NCI-H460 (cell line): ENCODE measurements at regions not wholly inside any gene's neighbourhood (a gene's known extent, or its start where the extent isn't known, plus 50 kb on each side); places are given as distances from the start of the nearest gene placed in this dataset.

Experiments used
- DNase-seq: peaks from one replicate; pipeline ENCODE4 v3.0.0-alpha.2; 2016; ENCODE audit warnings: low read depth; ENCODE audit errors: extremely low read depth

DNA sequence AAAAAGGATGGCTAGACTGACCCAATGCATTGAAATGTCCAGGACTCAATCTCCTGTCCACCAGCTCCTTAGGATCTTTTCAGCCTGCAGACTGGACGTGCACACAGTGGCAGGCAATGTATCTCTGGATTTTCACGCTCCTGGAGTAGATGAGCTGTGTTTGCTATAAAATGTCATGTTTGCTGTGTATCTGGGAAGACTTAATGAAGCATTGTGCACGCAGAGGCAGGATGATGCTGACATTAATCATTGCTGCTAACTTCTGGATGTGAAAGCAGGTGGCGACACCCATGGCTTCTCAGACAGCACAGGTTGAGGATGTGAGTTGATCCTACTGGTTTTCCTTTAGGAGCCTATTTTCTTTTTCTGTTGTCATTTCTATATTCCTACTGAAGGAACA, 133.1 kb upstream of the PCSK2 start:
- DNase-seq: no peak

DNA sequence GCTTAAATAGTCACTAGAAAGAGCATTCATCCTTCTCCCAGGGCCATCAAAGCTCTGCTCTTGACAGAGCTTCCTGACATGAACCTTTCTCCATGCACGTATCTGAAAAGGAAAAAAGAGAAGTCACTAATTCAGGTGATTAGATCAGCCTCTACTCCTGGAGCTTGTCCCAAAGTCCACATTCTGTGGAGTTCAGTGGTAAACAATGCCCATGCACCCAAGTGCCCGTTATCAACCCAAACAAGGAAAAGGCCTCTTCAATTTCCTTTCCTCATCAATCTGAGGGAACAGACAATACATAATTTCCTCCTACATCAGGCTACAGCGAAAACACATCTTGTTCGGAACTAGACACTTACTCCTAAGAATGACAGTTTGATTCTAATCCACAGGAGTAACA, 129.2 kb upstream of the PCSK2 start:
- no peak for DNase-seq

DNA sequence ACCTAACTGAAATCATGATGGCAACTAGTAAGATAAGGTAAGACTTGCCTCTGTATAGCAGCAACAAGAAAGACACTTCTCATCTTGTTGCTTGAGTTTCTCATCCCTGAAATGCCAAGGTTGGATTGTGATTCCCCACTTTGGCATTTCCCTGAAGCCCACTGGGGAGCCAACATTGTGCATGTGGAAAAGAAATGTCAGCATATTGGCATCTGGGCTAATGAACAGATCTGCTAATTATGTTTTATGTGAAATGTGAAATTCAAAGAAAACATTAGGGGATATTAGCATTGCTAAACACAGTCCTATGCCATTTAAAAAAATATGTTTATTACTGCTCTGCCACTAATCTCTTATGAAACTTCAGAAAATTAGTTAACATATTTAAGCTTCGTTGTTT, 126.3 kb upstream of the PCSK2 start:
- DNase-seq: no peak

DNA sequence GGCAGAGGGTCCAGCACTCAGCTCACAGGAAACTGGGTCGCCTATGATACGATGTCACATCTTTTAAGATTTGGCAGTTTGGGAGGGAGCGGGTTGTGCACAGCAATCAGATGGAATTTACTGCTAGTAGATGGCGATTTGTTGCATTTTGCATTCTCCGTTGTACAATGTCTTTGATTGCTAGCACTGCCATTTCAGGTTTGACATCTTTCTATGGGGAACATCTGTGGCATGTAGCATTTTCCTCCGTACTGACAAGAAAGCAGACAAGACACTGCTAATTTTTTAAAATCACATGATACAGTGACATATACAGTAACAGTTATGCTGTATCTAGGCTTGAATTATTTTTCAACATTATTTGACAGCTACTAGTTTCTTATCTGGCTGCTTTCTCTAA, 119.7 kb upstream of the PCSK2 start:
- no peak for DNase-seq

DNA sequence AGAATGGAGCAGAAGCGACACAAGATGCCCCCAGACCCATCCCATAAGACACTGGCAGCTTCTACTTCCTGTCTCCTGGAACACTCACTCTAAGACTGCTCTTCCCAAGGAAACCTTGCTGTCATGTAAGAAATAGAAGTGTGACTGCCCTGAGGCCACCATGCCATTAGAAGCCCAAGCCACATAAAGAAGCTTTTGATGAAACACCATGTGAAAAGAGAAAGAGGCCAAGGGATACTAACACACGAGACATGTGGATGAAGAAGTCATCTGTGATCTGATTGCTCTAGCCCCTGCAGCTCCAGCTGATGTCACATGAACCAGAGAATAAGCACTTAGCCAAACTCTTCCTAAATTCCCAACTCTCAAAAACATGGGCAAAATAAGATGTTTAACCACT, 117.9 kb upstream of the PCSK2 start:
- DNase-seq: no peak

DNA sequence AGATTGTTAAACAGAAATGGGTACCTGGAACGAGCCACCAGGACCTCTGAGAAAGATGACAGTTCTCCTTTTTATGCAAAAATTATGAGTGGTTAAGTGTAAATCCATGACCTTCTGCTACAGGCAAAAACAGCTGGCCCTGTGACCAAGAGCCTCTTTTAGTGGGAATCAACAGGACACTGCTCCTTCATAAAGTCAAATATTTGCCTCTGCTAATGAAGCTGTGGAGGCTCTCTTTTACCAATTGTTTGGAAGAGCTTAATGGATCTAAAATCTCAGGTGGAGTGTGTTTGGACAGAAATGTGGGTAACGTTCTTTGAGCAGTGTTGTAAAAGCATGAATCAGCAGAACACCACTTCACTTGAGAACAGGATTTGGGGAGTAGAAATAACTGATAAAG, 117.5 kb upstream of the PCSK2 start:
- no peak for DNase-seq

DNA sequence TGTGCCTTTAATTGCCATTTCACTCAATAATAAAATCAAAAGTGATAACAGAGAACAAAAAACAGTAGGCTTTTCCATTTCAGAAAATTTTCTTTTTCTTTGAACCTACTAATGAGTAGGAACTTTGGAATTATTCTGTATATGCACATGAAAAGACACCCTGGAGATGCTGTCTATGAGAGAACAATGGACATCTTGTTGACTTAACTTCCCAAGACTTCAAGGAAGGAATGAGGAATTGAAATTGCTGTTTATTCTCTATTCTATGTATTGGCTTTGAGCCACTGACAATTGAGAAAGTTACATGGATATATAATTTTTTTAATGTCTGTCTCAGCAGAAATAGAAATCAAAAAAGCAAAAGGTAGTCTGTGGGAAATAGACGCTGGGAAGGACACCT, 98.6 kb upstream of the PCSK2 start:
- DNase-seq: no peak

DNA sequence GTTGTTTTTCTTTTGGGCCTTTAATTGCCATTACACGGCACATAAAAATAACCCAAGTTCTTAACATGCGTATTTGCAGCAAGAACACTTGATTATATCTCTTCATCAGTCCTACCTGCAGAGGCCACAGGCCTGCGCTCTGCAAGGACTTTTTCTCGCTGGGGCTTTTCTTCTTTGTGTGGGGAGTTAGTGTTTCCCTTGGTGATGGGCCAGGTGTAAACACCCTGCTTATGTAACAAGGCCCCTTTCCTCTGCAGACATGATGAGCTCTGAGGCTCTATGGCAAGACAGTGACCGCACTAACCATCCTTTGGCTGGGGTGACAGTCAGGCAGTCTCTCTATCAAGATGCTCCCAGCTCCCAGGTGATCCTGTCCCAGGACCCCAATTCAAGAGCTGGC, 97.8 kb upstream of the PCSK2 start:
- no peak for DNase-seq

DNA sequence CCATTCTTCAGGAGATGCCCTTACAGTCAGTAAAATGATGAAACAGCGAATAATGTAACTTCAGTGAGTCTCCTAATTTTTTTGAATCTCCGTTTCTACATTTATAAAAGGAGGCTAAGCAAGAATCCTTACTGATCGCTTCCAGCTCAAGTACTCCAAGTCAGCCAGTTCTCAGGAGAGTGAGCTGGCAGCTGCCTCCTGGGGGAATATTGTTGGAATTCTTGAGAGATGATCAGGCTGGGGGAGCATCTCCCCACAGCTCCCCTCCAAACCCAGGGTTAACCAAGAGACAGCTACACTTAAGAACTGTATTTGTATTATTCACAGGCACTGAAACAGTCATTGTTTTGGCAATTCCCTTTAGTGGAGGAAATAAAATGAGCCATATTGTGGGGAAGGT, 89.1 kb upstream of the PCSK2 start:
- DNase-seq: no peak

DNA sequence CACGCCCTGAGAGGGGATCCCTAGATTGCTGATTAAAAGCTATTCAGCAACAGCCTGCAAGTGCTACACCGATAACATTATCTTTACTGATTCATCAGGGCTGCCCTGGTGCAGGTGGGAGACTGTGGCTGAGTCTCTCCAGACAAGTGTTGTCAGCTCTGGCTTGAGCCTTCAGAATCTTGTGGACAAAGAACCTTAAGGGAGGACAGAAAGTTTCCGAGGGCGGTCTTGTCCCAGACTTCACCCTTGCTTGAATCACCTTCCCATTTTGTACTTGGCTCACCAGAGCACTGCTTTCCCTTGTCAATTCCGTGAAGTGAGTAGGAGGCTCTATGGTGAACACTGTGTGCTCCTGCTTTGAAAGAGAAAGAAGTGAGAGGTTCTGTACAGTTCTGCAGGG, 88.6 kb upstream of the PCSK2 start:
- DNase-seq: no peak

DNA sequence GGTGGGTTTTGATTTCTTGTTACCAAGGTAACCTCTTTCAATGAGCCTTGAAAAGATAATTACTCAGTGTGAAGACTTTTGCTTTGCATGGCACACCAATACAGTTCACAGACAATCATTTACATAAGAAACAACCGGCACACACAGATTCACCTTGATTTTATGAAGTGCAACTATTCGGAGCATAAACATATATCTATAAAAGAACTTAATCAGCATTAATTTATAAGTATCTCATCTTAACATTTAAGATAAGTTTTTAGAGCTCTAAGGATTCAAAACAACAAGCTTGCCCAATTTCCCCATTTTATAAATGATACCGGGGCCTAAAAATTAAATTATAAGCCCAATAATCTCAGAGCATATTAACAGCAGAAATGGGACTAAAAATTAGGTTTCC, 85.9 kb upstream of the PCSK2 start:
- no peak for DNase-seq

DNA sequence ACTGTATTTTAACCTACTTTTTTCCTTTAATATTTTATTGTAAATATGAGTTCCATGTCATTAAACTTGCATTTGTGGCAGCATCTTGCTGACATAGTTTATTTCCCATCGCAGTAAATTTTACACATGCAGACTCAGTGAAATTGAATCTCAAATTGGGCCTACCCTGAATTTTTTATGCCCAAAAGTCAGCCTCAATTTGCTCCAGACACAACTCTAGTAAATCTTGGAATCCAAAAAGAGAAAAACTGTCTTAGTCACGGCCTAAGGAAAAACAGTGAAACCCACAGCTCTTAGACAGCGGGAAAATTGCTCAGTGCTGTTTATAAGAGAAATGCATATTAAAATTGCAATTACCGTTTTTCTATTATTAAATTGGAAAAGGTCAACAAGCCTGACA, 85.3 kb upstream of the PCSK2 start:
- no peak for DNase-seq

DNA sequence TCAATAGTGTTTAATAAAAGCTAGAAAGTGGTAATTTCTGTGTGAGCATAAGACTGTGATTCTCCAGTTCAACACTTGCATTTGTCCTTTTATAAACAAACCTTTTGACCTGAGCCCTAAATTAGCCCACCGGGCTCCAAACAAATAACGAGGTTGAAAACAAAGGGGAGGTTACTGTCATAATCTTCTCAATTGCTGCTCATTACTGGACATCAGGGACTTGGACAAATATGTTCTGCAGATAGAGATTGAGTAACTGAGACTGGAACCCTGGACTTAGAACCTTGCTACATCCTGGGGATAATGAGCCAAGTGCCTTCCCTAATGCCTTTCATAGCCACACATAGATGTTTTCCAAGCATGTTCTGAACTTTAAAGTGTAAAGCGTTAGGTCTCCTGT, 84.2 kb upstream of the PCSK2 start:
- no peak for DNase-seq

DNA sequence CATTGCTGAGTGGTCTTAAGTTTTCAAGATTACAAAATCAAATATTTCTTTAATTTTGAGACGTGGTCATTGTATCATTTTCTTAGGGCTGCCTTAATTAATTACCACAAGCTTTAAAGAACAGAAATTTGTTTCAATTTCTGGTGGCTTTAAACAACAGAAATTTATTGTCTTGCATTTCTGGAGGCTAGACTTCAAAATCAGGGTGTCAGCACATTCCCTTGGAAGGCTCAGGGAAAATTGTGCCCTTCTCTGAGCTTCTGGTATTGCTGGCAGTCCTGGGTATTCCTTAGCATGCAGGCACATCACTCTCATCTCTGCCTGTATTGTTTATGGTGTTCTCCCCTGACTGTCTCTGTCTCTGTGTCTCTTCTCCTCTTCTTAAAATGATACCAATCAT, 76.0 kb upstream of the PCSK2 start:
- no peak for DNase-seq

DNA sequence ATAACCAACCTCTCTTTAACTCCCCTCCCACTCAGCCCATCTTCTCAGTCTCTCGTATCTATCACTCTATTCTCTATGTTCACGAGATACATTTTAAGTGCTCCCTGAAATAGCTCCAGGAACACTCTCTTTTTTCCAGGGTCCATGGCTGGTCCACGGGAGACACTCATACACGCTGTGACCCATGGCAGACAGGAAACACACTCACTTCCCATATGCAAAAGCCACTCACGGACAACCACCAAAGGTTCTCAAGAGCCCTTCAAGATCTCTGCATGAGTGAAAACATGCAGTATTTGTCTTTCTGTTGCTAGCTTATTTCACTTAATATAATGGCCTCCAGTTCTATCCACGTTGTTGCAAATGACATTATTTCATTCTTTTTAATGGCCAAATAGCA, 71.4 kb upstream of the PCSK2 start:
- no peak for DNase-seq

DNA sequence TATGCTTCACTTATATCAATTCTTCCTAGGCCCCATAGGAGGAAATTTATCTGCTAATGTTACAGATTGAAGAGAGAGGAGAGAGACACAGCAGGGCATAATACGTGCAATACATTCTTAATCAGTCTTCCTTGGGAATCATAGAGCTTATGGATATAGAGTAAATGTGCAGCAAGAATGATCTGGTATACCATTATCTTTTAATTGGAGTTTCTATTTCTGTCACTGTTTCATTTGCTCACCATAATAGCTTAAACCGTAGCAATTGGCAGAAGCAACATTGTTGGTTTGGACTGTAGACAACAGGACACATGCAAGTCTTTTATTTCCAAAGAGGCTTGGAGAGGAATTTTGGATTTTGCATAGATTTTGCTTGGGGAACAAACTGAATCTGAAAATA, 68.1 kb upstream of the PCSK2 start:
- no peak for DNase-seq

DNA sequence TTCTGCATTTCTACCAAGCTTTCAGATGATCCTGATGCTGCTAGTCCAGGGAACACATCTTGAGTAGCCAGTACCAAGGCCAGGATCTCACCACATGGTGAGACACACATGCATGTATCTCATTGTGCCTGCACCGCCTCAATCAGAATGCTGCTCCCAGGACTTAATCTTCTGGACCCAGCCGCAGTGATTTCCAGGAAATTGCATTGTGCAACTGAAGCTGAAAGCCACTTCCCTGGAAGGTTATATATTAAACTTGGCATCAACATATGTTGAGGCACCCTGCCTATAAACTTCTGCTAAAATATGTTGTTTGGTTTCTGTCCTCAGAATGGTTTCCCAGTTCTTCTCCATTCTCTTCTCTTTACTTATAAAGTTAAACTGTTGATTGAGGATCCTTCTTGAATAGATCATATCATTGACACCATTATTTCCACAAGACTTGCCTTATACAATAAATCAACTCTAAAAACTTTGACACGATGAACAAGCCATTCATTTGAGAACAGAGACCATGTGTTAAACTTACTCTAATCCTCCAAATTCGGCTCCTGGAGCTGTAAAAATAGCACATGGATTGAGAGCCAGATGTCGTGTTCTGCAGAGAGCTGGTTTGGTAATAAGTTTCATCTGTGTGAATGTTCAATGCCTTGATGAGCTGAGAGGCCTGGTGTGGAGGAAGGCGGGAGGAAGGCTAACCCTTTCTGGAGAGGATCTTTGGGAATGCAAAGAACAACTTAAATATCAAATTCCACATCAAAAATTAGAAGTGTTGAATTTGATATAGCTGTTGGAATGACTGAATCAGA, 65.0 kb upstream of the PCSK2 start:
- DNase-seq: no peak

DNA sequence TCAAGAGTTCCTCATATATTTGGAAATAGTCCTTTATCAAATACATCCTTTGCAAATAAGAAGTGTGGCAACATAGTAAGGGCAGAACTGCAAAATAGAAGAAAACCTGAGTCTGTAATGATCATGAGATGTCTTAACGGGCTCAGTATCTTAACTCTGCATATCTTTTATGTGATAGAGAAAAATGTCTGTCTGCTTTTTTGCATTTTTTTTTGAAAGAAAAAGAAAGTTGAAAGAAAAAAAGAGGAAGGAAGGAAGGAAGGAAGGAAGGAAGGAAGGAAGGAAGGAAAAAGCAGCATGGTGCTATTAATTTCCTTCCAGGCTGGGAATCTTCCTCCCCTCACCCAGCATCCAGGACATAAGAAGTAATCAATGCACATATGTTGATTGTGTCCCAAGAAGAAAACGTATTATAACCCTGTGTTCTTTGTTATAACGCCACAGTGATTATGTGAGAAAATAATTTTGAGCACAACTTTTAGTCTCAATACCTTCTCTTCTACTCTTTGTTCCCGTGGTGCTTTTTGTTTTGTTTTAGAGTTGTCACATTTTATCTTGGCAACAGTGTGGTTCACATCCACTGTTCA, 58.7 kb upstream of the PCSK2 start:
- no peak for DNase-seq

DNA sequence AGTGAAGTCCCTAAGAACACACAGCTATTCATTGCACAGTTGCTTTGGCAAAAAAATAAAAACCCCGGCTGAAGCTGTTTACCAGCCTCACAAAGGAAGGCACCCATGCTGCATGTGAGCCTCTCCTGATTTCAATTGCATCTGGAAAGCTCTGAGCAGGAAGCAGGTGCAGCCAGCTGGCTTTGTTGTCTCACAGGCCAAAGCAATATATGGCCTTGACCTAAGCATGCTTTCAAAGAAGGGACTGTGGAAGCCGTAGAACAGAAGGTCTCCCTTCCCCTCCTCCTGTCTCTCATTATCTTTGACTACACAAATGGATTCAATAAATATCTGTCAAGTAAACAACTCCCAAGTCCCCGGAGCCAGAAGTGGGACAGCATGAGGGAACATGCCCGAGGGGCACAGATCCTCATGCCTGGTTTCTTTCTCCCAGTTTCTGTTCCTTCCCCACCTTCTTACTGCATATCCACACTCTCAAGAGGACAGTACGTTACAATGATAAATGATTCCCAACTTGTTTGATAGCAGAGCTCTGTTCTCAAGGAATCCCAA, 57.2 kb upstream of the PCSK2 start:
- DNase-seq: no peak

DNA sequence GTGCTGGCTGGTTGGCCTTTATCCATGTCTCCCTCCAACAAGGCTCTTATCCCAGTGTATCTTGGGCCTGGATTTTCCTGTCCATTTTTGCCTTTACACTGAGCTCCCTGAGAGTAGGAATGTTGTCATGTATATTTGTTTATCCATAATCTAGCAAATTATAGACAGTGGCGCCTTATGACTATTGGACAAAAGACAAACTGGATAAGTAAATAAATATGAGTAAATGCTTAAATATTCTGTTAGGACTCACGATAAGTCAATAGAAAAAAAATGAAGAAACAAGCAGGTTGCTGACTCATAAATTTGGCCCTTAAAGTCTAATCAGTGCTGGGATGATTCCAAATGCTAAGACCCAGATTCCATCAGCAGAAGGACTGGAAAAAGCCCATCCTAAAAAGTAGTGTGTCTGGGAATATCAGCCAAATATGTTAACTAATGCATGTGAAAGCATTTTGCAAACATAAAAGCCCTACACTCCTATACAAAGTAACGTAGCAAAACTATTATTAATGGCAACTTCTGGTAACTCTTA, 55.0 kb upstream of the PCSK2 start:
- no peak for DNase-seq

DNA sequence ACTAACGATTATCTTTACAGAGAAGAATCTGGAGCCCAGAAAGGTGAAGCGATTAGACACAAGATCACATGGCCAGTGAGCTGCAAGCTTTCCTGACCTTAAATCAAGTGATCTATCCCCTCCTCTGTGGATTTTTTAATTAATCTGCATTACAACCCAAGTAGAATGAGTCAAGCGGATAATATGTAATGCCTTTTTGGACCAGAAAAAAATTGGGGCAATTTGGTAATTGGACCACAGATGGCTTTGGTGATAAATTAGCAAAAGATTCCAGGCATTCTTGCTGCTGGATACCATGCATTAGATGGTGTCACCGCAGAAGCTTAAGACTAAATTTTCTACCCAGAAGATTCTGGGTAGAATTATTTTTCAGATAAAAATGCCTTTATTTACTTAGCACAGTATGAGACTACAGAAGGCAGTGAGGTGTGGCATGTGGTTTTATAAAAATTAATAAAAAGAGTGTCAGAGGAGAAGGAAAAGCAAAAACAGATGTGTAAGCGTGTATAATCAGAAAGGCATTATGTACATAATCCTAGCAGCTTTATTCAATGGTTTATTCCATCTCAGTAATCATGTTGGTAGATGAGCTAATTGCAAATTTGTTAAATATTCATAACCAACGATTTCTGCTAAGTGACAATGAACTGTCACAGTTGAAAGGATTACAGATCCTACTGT, 53.9 kb upstream of the PCSK2 start:
- DNase-seq: no peak
